Stimulated activated CD4-positive, alpha-beta T cell treated with anti-CD3 and anti-CD28 coated beads, TNF-alpha, amount 100 ng/mL, for 1 hour (primary cell): ENCODE measurements at regions not wholly inside any gene's neighbourhood (a gene's known extent, or its start where the extent isn't known, plus 50 kb on each side); places are given as distances from the start of the nearest gene placed in this dataset.
A peak's percentile ranks its signal among the peaks of the same experiment; 100 is the strongest.
"Not testable (repeated sequence)": the region's sequence is repeated elsewhere in the genome, so short reads cannot be mapped to it uniquely, and the experiment has no call there.

Experiments used
- DNase-seq, 3 donors: peaks; one replicate each; pipeline ENCODE4 v3.0.0-alpha.2; 2020; ENCODE audit warnings: low read depth in 3 of 3, low spot score in 1 of 3

- DNase-seq = no peak
These were observed 417.1 kb downstream of the SOCS6 start for GRCh38 chr18:70705831-70706416.

- DNase-seq = no peak
These were observed 411.7 kb downstream of the SOCS6 start for GRCh38 chr18:70700496-70700895.

- DNase-seq = no peak
These were observed 409.7 kb downstream of the SOCS6 start for GRCh38 chr18:70698574-70698973.

GRCh38 chr18:70693246-70693645, 404.4 kb downstream of the SOCS6 start:
- DNase-seq = no peak

GRCh38 chr18:70689765-70690164, 400.9 kb downstream of the SOCS6 start:
- not testable (repeated sequence) for DNase-seq

- DNase-seq = no peak
These were observed 399.4 kb downstream of the SOCS6 start for GRCh38 chr18:70688286-70688685.

GRCh38 chr18:70684821-70685220, 396.0 kb downstream of the SOCS6 start:
- DNase-seq = no peak

GRCh38 chr18:70683263-70683662, 394.4 kb downstream of the SOCS6 start:
- no peak for DNase-seq

GRCh38 chr18:70674896-70675295, 386.1 kb downstream of the SOCS6 start:
- no peak for DNase-seq

GRCh38 chr18:70673831-70674230, 385.0 kb downstream of the SOCS6 start:
- no peak for DNase-seq

- DNase-seq = peak in 1 of 3 donors; percentile 7
These were observed 383.7 kb downstream of the SOCS6 start for GRCh38 chr18:70672581-70672980.

- no peak for DNase-seq
These were observed 383.2 kb downstream of the SOCS6 start for GRCh38 chr18:70671889-70672565.

GRCh38 chr18:70666936-70667335, 378.1 kb downstream of the SOCS6 start:
- DNase-seq = no peak

- no peak for DNase-seq
These were observed 374.3 kb downstream of the SOCS6 start for GRCh38 chr18:70663141-70663540.

- DNase-seq = no peak
These were observed 373.7 kb downstream of the SOCS6 start for GRCh38 chr18:70662588-70662987.

GRCh38 chr18:70659036-70659925, 370.4 kb downstream of the SOCS6 start:
- DNase-seq = peak in 1 of 3 donors; percentile 9

GRCh38 chr18:70653671-70654070, 364.8 kb downstream of the SOCS6 start:
- no peak for DNase-seq

GRCh38 chr18:70650878-70651277, 362.0 kb downstream of the SOCS6 start:
- no peak for DNase-seq

- DNase-seq = no peak
These were observed 360.8 kb downstream of the SOCS6 start for GRCh38 chr18:70649683-70650082.

- DNase-seq = no peak
These were observed 357.1 kb downstream of the SOCS6 start for GRCh38 chr18:70645971-70646370.

GRCh38 chr18:70643812-70644211, 355.0 kb downstream of the SOCS6 start:
- no peak for DNase-seq

- DNase-seq = no peak
These were observed 352.4 kb downstream of the SOCS6 start for GRCh38 chr18:70641156-70641775.
